ENCODE measurements at regions not wholly inside any gene's neighbourhood (a gene's known extent, or its start where the extent isn't known, plus 50 kb on each side); places are given as distances from the start of the nearest gene placed in this dataset.

DNA sequence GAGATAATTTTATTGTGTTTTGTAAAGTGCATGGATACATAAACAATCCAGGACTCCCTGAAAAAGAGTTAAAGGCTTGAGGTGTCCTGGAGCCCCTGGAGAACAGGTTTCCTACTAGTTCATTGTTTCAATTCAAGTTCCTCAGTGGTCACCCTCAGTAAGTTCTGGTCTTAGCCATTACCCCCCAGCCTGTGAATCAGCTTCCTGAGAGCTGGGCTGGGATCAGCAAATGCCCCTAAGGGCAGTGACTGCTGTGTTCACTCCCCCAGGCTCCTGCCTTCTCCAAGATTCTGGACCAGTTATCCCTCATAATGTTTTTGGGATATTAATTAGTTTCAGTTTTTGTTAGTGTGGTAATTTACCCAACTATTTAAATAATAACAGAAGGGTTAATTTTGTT lies 151.6 kb upstream of the PRSS58 start:
- DNase-seq (ENCODE audit: low spot score) = no peak

DNA sequence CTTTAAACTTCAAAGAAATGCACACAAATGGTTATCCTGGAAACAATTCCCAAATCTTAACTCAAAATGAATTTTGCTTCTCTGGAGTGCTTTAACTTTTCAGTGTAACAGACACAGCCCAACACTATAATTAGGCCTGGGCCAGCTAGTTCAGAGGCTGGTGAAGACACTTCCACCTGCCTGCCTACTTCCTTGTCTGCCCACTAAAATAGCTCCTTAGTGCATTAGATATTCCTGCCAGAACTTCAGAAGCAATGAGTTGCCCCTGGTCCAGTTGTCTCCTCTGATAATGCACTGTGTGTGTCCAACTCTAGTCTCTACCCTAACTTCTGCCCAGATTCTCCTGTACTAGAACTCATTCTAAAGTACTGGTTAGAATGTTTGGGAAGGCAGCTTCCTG lies 150.9 kb upstream of the PRSS58 start:
- no peak for DNase-seq (ENCODE audit: low spot score)

DNA sequence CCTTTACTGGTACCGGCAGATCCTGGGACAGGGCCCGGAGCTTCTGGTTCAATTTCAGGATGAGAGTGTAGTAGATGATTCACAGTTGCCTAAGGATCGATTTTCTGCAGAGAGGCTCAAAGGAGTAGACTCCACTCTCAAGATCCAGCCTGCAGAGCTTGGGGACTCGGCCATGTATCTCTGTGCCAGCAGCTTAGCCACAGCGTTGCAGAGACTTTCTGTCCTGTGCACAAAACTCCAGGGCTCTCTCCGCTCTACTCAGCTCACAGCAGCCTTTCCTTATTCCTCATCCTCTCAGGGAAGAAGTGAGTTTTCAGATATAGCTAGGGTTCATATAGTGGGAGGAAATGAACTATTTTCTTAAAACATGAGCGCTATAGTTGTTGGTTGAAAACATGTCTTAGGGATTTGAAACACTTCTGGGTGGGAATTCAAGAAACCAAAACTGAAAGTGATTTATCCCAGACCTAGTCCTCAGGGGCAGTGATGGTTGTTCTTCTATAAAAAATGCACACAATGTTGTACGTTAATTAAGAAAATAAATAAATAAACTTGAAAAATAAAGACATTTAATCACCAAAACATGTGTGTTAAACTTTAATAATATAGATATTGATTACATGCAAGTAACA lies 150.2 kb upstream of the PRSS58 start:
- peak; percentile 35 for DNase-seq (ENCODE audit: low spot score)

DNA sequence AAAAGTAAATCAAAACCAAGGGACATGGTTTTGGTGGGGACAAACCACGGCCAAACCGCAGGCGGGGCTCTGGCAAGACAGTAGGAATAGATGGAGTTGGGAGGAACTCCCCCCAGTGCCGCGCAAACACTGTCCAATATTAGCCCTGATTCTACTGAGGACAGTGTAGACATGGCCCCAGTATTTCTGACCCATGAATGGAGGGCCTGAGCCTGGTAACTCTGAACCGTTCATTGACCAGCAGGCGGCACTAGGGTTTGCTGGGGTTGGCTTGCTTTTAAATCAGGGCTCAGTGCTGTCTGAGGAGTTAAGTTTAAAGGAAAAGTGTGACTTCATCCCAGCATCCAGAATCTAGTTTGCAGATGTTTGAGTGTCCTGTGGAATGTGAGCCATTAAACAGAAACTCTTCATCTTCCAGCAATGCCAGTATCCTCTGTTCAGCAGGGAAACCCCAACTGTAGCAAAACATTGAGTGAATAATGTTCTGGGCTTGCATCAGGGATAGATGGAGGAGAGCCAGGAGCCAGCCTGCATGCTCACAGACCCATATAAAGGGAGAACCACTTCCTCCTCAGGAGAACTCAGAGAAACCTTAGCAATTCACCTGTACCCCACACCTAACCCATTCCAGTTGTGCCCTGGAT lies 147.4 kb upstream of the PRSS58 start:
- peak; percentile 33 for DNase-seq (ENCODE audit: low spot score)

DNA sequence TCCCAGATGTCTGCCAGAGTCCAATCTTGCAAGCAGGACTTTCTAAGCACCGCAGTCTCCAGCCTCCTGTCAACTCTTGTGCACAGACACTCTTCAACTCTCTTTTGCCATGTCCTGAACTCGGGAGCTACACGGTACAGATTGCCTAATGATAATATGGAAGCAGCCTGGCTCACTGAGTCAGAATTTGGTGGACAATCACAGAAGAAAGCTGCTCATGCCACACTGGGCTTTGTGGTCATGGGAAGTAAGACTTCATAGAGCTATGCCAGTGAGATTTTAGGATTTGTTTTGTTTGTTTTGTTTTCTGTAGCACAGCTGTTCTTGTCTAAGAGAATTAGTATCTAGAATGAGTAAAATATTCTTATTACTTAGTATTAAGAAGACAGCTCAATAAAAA lies 144.1 kb upstream of the PRSS58 start:
- no peak for DNase-seq (ENCODE audit: low spot score)

DNA sequence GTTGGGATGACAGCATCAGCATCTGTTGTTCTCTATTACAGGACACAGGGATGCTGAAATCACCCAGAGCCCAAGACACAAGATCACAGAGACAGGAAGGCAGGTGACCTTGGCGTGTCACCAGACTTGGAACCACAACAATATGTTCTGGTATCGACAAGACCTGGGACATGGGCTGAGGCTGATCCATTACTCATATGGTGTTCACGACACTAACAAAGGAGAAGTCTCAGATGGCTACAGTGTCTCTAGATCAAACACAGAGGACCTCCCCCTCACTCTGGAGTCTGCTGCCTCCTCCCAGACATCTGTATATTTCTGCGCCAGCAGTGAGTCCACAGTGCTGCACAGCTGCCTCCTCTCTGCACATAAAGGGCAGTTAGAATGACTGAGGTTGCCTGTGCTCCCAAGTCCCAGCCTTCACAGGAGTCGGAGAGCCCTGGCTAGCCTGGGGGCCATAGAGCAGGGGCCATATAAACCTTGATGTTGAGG lies 142.2 kb upstream of the PRSS58 start:
- no peak for DNase-seq (ENCODE audit: low spot score)

DNA sequence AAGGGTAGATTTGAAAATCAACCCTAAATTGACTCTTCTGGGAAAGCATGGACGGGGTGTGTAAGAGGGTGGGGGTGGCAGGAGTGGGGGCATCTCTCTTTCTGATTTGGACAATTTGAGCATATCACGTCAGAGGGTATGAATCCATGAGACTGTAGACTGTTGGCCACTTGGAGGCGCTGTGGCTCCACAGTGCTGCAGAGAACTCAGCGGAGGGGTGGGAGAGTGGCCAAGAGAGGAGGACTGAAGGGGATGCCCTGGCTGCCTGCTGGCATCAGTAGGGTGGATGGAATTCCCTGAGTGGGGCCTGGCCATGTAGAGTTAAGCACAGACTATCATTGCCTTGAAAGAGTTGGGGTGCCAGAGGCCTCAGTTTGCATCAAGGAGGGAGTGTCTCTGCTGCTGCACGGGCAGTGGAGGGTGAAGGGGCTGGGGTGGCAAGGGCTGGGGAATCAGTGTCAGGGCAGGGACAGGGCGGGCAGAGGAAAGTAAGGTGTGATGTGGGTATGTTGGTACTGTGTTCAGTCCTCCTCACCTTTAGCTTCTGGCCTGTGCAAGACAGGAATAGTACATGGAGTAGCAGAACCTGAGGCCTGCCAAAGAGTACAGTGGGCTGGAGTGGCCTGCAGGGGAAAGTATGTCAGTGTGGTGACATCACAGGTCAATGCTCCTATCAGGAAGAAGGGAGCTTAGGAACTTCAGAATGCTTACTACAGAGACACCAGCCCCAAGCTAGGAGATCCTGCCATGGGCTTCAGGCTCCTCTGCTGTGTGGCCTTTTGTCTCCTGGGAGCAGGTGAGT lies 133.5 kb upstream of the PRSS58 start:
- no peak for DNase-seq (ENCODE audit: low spot score)

DNA sequence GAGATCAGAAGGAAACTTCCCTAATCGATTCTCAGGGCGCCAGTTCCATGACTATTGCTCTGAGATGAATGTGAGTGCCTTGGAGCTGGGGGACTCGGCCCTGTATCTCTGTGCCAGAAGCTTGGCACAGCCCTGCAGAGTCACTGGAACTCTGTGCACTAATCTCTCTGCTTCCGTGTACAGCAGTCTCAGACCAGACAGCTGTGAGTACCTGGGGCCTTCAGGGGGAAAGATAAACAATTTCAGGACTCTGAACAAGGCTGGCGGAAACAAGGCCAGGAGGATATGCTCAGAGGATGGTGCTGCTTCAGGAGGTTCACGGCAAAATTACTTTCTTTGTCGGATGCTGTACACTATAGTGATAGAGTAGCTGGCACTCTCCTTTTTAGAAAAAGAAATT lies 131.7 kb upstream of the PRSS58 start:
- no peak for DNase-seq (ENCODE audit: low spot score)

DNA sequence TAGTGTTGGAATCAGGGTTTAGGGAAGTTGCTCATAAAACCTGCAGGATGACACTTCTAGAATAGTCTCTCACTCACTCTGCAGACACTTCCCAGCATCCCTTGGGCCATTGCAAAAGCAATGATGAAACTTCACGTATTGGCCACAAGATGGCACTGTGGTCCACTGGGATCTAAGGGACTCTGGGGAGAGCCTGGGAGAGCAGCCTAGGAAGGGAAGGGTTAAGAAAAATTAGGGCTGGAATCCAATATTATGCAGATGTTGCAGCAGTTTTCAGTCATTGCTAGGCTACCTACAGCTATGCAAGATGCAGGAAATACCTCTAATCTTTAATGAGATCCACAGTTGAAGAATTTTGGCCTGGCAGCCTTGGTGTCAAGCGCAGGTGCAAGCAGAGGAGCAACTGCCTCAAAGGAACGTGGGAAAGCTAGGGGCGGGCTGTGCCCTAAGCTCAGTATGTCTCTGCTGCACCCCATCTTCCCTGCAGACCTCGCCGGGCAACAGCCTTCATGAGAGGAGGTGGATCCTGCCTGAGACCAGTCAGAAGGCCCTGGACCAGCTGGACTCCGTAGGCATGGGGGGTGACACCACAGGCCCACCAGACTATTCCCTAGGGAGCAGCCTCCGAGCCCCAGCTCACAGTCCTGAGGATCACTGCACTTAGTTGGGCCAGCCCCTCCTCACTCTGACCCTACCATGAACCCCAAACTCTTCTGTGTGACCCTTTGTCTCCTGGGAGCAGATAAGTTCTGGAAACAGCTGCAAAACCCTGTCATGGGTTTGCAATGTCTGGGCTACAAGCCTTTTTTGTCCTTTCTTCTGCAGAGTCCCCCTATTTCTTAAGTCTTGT lies 127.9 kb upstream of the PRSS58 start:
- DNase-seq (ENCODE audit: low spot score) = peak; percentile 54

DNA sequence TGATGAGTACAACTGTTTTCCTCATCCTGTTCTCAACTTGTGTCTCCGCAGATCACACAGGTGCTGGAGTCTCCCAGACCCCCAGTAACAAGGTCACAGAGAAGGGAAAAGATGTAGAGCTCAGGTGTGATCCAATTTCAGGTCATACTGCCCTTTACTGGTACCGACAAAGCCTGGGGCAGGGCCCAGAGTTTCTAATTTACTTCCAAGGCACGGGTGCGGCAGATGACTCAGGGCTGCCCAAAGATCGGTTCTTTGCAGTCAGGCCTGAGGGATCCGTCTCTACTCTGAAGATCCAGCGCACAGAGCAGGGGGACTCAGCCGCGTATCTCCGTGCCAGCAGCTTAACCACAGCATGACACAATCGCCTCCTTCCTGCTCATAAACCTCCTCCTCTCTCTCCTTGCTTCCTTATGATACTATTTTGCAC lies 126.7 kb upstream of the PRSS58 start:
- no peak for DNase-seq (ENCODE audit: low spot score)

DNA sequence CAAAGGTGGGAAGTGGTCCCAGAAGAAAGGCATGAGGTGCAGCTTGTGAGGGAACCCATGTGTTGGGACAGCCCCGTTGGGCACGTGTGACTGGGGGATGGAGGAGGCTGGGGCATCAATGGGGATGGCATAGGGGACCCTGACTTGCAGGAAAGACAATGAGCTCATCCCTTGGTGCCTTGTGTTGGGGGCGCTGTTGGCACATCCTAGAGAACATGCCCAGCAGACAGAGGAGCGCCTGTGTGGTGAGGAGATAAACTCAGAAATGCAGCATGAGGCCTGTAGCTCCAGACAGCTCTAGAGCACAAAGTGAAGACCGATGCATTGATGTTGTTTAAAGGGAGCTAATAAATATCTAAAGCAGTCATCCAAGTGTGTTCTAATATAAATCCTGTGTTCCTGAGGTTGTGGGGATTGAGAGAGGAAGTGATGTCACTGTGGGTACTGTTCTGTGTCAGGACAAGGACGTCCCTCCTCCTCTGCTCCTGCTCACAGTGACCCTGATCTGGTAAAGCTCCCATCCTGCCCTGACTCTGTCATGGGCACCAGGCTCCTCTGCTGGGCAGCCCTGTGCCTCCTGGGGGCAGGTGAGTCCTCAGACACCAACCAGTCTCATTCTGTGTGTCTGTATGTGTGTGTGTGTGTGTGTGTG lies 126.1 kb upstream of the PRSS58 start:
- DNase-seq (ENCODE audit: low spot score) = no peak

DNA sequence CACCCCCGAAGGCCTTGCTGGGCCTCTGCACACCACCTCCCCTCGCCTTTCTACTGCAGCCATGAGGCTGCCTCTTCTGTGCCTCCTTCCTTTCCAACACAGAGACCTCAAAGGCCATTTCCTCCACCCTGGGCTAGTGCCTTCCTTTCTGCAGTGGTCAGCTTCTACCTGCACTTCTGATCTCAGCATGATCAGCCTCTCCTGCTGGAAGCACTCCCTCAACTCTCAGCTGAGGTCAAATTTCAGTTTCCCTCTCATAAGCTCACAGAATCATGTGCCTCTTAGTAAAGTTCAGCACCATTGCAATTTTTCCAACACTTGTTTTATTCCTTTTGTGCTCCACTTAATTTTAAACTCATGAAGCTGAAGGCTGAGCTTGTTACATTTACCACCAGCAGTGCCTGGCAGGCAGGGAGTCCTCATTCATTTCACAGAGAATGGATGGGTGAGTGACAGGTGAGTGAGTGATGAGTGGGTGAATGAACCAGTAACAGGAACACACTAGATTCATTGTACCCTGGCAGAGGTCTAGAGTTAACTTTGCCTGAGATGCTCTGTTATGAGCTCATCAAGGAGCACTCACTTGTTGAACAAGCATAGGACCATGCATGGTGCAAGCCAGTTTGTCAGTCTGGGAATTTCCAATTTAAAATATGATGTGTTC lies 124.0 kb upstream of the PRSS58 start:
- DNase-seq (ENCODE audit: low spot score) = no peak

DNA sequence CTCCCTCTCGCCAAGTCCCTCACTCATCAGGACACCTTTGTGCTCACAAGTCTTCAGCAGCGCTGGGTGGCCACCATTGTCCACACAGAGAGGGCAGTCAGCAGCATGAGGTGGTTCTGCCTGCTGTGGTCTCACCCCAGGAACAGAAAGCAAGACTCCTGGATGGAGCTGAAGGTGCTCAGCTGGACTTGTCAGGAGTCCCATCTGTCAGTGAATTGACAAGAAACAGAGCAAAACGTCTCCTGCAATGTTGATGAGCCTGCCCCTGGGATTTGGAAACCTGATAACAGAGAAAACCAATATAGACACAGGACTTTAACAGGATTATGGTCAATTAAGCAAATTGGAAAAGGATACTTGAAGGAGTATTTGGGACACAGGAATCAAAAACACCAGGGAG lies 122.2 kb upstream of the PRSS58 start:
- DNase-seq (ENCODE audit: low spot score) = no peak

DNA sequence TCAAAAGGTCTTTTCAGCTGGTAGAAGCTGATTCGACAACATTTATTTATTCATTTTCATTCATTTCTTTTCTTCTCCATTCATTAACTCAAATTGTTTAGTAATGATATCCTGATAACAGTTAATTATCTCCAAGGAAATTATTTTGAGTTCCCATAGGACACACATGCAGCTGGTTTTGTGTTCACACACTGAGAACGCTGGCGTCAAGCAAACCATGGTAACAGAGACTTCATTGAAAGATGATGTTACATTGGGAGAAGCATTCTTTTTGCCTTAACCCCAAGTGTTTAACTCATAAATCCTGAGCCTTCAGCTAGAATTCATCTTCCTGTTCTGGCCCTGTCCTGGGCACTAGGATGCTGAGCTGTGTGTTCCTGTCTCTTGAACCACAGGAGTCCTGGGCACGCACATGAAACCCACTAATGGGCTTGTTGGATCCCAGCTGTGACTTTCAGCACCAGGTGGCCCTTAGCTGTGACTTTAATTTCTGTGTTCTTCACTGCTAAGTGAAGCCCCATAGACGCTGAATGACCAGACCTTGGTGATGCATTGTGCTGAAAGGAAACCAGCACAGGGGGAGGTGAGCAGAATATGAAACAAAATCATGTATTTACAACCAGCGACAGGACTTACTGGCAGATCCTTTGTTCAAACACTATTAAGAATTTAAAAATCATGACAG lies 121.5 kb upstream of the PRSS58 start:
- no peak for DNase-seq (ENCODE audit: low spot score)

DNA sequence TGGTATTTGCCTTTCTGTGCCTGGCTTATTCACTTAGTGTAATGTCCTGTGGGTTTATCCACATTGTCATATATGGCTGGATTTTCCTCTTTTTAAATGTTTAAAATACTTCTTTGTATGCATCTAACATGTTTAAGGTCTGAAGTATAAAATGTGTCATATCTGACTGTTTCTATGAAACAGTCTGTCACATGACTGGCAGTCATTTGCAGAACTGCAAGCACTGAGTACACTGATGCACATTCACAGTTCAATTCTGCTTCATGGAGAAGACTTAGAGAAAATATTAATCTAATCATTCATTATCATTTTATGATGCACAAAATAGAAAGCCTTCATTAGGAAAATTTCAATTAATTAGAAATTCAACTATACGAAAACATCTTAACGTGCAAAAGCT lies 119.7 kb upstream of the PRSS58 start:
- no peak for DNase-seq (ENCODE audit: low spot score)

DNA sequence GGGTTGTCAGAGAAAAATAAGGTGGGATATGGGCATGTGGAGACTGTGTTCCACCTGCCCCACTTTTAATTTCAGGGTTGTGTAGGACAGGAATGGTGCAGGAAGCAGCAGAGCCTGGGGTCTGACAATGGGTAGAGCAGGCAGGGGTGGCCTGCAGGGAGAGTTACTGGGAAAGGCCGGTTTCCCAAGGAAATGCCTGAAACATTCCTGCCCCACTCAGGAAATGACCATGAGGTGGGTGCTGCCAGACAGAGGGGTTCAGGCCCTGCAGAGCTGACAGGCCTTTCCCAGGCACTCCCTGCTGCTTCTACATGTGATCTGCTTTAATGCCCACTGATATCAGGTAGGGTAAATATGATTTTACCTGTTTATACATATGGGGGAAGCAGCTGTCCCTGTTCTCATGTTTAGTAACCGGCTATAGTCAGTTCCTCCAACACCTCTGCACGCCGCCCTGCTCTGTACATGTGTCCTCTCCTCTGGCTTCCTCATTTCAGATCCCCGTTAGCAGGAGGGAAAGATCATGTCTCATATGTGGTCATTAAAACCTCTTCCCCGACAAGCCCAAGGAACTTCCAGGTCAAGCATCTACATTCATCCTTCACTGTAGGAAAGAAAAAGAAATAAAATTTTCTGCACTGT lies 118.6 kb upstream of the PRSS58 start:
- DNase-seq (ENCODE audit: low spot score) = no peak

DNA sequence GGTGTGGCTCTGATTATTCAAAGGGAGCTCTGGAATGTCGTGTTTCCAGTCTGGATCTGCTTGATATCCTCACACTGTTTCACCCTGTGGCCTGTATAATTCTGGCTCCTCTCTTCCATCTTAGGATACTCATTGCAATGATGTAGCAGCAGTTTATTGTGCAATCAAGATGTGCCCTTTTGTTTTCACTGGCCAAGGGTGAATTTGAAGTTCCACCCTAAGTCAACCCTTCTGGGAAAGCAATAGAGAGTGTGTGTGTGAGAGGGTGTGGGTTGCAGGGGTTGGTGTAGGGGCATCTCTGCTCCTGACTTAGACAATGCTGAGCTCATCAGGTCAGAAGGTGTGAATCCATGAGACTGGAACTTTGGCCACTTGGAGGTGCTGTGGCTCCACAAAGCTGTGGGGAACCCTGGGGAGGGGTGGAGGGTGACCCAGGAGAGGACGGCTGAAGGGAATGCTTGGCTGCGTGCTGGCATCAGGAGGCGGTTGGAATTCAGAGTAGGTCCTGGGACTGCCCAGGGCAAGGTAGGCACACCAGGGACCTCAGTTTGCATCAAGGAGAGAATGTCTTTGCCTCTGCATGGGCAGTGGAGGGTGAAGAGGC lies 118.0 kb upstream of the PRSS58 start:
- no peak for DNase-seq (ENCODE audit: low spot score)

DNA sequence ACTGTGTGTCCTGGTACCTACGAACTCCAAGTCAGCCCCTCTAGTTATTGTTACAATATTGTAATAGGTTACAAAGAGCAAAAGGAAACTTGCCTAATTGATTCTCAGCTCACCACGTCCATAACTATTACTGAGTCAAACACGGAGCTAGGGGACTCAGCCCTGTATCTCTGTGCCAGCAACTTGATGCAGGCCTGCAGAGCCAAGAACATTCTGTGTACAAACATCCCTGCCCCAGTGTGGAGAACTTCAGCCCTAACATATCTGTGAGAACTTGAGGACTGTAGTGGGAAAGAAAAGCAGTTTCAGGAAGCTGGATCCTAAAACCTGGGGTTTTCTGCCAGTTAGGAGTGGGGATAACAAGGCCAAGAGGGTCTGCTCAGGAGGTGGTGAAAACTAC lies 114.9 kb upstream of the PRSS58 start:
- no peak for DNase-seq (ENCODE audit: low spot score)

DNA sequence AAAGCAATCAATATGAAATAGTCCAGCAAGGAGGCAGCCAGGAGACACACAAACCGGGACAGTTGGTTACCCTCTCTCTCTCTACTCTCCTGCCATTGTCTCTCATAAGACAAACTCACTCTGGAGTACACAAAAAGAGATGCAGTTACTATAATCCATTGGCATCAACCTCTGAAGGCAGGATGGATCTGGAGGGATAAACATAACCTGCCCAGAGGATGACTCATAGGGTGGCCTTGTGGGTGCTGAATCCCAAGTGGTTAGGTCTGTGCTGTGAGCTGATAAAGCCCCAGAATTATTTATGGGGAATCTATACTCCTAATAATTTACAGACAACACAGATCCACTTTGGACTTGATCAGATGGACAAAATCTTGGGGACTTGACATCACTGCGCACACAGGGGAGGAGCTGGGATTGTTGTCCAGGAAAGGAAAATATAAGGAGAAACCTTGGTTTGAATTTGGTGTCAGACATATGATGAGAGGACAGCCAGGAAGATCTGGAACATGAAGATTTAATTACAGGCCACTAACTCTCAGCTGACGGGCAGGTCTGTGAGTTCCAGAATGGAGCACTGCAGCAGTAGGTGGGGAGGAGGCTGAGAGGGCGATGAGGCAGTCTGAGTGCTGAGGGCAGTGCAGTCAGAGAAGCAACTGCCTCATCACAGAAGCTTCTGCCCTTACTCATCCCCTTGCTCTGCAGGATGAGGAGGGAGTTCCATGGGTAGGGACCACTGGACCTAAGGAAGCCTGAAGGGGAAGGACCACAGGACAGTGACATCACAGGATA lies 113.9 kb upstream of the PRSS58 start:
- no peak for DNase-seq (ENCODE audit: low spot score)

Data from AG08396 (cell line).